ENCODE measurements at regions not wholly inside any gene's neighbourhood (a gene's known extent, or its start where the extent isn't known, plus 50 kb on each side); places are given as distances from the start of the nearest gene placed in this dataset.

DNA sequence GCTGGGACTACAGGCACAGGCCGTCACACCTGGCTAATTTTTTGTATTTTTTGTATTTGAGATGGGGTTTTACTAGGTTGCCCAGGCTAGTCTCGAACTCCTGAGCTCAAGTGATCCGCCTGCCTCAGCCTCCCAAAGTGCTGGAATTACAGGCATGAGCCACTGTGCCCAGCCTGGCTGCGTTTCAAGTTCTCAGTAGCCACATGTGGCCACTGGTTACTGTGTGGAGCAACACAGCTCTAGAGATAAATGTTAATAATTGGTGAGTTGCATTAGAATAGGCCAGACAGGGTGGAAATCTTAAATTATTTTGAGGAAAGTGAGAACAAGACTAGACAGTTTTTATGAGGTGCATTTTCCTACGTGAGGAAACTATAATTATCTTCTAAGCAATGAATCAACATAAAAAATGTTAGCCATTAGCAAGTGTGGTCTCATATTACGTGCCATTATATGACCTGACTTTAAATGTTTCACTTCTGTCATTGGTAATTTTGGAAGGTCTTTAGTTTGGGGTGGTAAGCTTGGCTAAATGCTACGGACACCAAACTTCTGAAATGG lies 129.6 kb downstream of the PLEKHG1 start:
- intact Hi-C loops (cut with DNase I) = no loop called here
- no peak for DNase-seq
- ATAC-seq = no peak

DNA sequence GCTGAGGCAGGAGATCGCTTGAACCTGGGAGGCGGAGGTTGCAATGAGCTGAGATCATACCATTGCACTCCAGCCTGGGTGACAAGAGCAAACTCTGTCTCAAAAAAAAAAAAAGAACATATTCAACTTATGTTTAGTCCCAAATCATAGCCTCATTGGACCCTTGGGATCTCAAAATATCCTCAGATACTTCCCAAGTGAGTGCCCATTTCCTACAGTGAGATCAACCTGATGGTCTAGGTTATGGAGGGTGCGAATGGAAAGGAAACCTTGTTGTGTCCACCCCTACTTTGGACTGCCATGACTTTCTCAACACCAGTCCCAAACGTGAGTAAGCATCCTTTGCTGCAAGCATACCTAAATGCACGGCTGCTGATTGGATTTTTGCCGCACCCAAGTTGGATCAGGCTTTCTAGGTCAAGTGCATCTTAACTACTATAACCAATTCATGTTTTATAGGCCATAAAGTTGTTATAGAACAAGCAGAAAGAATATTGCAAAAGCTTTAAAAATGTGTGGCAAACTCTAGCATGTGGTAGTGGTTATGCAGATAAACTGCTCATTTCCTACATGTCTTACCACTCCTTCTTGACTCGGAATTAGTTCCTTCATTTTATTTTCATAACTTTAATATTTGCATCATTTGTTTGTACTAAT lies 131.2 kb downstream of the PLEKHG1 start:
- DNase-seq (no peak), ATAC-seq (no peak)
- intact Hi-C loops (cut with DNase I) = no loop called here

DNA sequence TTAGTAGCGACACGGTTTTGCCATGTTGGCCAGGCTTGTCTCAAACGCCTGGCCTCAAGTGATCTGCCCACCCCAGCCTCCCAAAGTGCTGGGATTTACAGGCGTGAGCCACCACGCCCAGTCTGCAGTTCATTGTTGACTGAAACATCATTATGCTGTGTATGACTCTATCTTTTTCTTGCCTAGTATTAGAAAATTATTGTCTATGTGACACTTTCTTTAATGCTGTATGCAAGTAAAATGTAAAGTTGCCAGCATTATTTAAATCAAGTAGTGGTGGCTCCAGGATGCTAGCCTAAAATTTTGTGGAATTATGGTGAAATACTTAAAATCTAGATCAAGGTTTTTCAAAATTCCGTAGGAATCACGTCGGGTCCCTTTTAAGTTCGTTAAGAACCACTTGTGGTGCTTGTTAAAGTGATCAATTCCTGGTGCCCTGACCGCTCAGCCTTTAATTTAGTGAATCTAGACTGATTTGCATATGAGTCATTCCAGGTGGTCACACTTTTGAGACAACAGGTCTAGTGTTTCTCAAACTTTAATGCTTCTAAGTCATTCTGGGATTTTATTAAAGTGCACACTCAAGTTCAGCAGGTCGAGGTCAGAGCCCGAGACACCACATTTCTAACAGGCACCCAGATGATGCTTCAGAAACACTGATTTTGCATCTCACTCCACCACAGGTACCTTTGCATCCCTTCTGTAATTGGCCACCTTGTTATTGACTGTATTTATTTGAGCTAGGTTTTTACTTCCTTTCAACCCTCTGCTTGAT lies 132.6 kb upstream of the MTHFD1L start:
- intact Hi-C loops (cut with DNase I) = no loop called here
- DNase-seq (no peak), ATAC-seq (no peak)

DNA sequence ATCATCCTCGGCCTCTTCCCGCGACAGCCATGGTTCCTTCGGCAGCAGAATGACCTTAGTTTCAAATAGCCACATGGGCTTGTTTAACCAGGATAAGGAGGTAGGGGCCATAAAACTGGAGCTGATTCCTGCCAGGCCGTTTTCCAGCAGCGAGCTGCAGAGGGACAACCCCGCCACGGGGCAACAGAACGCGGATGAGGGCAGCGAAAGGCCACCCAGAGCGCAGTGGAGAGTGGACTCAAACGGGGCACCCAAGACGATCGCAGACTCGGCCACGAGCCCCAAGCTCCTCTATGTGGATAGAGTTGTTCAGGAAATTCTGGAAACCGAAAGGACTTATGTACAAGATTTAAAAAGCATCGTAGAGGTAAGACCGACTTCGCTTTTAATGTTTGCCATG lies 131.8 kb upstream of the MTHFD1L start:
- ATAC-seq = no peak
- DNase-seq = no peak
- intact Hi-C loops (cut with DNase I) = no loop called here

DNA sequence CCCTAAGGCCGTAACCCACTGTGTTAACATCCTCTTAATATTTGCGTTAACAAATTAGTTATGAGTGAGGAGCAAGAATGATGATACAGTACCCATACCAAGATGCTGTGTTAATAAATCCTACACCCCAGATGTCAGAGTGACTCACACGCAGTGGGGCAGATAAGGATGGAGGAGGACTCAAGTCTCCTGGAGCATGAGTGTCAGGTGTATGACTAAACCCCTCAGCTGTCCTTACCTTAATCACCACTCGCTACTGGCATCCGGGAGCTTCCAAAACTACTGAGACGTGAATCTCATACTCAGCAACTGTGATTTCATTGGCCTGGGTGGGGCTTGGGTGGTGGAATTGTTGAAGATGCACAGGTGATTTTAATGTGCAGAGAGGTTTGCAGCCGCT lies 131.3 kb upstream of the MTHFD1L start:
- peak in 1 of 2 donors; percentile 31 for ATAC-seq
- intact Hi-C loops (cut with DNase I) = no loop called here
- DNase-seq = no peak

DNA sequence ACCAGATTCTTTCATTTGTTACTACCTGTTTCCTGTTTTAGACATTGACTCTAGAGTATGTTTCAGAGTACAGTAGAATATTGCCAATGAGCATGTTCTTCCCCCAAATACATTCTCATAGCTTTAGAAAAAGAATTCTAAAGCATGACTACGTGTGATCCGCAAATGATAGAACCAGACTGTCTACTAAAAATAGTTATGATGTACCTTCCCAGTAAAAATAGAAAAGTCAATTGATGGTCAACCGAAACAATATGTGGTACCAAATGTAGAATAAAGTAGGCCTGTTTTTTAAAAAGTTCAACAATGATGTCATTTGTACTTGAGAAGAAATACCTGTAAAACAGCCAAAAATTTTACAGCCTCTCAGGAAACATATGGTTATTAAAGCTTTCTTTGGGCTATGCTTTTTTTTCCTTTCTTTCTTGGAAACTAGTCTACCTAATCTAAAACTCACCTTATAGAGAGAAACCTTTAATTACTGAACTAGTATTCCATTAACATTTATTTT lies 130.1 kb upstream of the MTHFD1L start:
- intact Hi-C loops (cut with DNase I) = no loop called here
- ATAC-seq (no peak), DNase-seq (no peak)

DNA sequence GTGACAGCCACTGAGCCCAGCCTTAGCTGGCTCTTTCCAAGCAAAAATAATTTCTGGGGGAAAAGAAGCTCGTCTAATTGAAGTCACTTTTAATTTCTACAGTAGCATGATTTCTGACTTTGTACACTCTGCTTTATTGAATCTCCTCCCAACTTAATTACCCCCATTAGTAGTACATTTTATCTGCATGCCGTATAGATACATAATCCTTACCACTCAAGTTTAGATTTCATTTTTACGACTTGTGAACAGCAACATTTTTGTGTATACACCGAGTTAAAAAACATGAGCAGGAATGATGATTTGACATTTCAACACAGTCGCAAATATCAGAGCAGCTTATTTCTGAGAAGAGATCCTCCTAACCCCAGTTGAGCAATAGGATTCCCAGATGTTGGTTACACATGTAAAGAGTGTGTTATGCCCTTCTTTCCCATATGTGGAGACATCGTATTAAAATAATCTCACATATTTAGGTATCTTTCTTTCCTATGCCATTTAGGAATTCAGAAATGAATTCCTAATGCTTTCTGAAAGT lies 127.3 kb upstream of the MTHFD1L start:
- ATAC-seq = no peak
- intact Hi-C loops (cut with DNase I) = no loop called here
- no peak for DNase-seq

DNA sequence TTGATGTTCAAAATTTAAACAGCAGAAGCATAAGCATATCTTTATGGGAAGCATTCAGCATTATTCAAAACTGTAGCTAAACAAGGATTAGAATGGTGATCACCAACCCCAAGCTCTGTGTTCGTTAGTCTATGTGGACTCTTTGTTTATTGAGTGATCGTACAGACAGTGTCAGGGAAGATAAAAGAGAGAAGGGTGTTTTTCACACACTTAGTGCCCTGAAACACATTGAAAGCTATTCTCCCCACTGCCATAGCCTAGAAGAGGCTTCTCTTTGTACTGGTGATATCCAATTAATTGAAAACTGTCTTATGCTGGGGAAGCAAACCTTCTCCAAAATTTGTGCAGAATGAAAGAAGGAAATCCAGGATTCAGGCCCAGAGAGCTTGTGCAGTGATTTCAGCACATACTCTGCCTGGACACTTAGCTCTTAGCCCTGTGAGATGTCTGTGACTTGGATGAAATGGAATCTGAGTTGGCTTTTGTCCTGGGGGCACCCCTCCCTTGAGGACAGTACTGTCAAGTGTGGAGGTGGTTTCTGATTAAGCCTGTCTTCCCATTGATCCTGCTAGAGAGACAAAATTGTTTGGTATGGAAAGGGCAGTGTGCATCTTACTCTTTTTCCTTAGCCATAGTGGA lies 125.7 kb upstream of the MTHFD1L start:
- DNase-seq = no peak
- intact Hi-C loops (cut with DNase I) = no loop called here
- peak in 1 of 2 donors; percentile 84 for ATAC-seq

DNA sequence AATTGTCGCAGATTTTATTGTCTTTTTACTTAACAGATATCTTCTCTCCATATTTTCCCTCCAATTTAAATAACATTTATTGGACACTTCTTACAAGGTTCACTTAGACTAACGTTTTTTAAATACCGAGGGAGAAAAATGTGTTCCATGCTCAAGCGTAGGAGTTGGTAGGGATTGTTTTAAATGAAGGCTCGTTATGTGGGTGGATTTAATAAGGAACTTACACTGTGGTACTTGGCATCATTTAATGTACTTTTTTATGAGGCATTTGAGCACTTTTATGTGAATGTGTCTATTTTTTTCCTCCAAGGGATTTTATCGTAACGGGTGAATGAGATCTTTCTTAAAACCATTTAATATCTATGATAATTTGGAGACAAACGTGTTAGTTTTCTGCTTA lies 125.0 kb upstream of the MTHFD1L start:
- ATAC-seq = no peak
- intact Hi-C loops (cut with DNase I) = no loop called here
- DNase-seq = no peak

DNA sequence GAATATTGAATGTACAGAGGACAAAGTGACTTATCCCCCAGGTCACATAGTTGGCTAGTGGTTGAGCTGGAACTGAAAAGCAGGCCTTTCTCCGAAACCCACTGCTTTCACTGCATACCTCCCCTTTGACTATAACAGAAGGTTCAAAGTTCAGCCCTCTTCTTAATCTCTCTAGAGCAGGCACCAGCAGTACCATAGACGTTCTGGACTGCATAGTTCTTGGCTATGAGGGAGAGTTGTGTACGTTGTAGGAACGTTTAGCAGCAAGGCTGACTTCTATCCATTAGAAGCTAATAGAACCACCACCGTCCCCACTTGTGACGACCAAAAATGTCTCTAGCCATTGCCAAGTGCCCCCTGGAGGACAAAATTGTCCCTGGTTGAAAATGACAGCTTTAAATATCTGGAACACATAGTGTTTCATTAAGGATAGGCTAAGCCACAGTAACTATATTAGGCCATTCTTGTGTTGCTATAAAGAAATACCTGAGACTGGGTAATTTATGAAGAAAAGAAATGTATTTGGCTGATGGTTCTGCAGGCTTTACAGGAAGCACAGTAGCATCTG lies 123.8 kb upstream of the MTHFD1L start:
- DNase-seq = no peak
- ATAC-seq = no peak
- intact Hi-C loops (cut with DNase I) = no loop called here

DNA sequence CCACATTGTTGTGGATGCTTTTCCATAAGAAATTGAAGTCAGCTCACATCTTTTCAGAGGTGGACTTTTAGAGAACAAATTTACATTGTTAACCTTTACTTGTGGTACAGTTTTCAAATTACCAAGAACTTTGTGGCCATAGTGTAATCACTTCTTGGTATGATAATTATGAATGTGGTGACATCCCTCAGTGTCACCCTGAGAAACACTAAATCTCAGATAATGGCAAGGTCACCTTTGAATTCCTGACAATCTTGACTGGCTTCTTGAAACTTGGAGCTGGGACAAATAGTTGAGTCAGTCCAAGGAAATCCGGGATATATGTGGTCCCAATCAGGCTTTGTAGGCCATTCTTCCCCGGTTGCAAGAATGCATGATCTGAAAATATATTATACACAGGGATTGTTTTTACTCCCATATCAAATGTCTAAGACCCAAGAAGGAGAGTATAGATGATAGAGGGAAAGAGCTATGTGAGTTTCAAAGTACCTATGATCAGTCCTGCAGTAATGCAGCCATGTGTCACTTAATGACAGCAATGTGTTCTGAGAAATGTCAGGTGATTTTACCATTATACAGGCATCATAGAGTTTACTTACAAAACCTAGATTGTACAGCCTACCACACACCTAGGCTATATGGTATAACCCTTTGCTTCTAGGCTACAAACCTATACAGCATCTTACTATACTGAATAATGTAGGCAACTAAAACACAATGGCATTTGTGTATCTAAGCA lies 120.8 kb upstream of the MTHFD1L start:
- intact Hi-C loops (cut with DNase I) = no loop called here
- DNase-seq = no peak
- ATAC-seq = no peak

DNA sequence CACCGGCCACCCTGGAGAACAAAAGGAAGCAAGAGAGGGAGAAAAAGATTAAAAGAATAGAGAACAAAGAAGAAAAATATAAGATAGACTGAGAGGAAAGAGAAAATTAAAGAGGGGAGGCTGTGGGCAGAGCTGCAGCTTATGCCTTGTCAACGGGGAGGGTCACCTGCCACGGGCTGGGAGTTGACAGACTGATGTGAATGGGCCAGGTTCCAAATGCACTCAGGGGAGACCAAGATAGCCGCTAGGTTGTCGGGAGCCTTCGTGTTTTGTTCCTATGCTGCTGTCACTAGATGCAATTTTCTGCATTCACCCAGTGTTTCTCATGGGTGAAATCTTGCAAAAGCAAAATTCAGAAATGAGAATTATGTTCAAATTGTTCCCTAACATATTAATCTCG lies 119.6 kb upstream of the MTHFD1L start:
- peak in 1 of 2 donors; percentile 84 for ATAC-seq
- intact Hi-C loops (cut with DNase I) = no loop called here

DNA sequence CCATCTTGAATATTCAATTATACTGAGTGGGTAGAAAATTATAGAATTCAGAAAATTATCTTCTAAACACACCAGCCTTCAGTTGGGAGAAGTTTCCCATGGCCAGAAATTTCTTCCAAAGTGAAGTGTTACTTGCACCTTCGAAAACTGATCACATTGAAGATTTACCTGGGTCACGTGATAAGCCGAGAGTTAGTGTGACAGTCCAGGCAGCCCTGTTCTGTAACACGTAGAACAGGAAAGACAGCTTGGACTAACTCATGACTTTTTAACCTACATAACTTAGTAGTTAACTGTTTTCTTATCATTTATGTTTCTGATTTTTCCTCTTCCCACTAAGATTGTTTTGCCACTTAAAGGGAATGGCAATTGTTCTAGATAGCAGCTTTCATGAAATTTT lies 118.3 kb upstream of the MTHFD1L start:
- ATAC-seq (no peak), DNase-seq (no peak)
- intact Hi-C loops (cut with DNase I) = no loop called here

More for the DNA sequence above, 119.6 kb upstream of the MTHFD1L start:
- peak; percentile 38 for DNase-seq

DNA sequence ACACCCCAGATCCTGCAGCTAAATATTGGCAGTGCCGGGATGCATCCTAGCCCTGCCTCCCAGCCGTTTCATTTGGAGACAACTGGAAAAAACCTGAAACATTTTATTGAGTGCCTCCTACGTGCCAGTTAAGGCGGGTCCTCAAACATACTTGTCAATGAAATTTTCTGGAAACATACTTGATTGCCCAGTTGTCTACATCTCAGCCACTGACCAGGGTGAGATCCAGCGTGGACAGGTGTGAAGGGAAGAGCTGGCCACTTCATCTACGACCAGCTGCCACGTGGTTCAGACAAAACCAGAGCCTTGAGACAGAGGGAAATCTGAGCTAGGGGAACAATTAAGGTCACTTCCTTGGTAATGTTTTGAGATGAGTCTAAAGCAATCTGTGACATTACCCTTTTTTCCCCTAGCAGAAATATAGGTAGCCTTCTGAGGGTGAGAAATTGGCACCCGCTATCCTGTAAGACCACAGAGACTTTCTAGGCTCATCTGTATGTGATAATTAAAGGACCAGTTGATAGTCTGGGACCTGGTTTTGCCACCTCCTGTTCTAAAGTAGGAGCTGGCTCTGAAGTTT lies 116.3 kb upstream of the MTHFD1L start:
- DNase-seq (no peak), ATAC-seq (no peak)
- intact Hi-C loops (cut with DNase I) = no loop called here

DNA sequence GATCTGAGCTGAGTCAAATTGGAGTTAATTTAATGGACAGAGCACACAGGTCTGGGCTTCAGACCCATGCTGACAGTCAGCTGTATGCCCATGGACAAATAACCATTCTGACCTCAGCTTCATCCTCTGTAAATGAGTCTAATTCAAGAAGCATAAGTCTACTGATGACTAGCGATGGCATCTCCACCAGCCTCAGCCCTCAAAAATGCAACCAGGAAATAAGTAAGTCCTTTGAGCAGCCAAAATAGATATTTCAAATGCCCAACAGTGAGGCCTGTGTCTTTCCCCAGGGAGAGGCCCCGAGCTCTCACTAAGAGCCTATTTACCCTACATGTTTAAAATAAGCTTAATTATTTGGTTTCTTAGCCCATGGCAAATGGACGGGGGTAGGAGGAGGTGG lies 114.2 kb upstream of the MTHFD1L start:
- ATAC-seq = no peak
- no peak for DNase-seq
- intact Hi-C loops (cut with DNase I) = no loop called here

DNA sequence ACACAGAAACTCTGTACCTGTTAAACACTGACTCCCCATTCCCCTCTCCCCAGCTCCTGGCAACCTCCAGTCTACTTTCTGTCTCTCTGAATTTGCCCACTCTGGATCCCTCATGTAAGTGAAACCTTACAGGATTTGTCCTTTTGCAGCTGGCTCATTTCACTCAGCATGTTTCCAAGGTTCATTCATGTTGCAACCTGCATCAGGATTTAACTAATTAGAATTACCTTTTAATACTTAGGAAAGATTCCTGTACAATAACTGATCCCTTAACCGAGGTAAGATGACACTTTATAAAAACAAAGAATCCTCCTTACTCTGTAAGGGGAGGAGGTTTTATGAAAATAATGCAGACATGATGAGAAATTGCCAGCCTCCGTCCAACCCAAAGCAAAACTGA lies 113.1 kb upstream of the MTHFD1L start:
- no peak for DNase-seq
- no peak for ATAC-seq

DNA sequence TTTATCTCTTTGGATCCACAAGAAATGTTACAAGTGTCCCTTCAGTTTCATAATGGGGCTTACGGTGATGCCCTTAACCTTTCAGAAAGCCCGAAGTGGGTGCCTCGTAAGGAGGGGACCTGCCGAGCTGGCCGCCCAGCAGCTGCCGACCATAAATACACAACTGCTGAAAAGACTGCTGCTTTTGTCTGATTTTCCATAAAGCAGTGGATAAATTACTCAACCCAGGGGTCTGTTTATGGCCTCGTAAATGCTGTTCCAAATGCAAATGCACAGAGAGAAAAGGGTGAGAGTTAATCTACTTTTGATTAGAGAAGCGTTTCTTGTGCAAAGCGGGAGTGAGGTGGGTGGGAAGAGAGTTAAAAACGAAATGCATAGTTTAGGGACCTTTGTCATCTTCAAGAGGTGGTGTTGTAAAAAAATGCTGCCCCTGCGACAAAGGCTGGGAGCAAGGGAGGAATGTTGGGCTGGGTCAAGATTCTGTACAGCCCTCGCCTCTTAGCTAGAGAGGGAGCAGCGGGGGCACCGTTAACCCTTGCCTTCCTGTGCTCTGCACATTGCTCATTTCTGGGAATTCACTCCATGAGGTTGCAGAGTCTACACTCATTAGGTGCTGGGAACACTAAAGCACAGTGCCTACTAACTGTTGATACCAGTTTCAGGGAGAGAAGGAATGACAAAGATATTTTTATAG lies 112.0 kb upstream of the MTHFD1L start:
- DNase-seq (no peak), ATAC-seq (no peak)
- intact Hi-C loops (cut with DNase I) = no loop called here

More for the DNA sequence above, 113.1 kb upstream of the MTHFD1L start:
- intact Hi-C loops (cut with DNase I) = no loop called here

DNA sequence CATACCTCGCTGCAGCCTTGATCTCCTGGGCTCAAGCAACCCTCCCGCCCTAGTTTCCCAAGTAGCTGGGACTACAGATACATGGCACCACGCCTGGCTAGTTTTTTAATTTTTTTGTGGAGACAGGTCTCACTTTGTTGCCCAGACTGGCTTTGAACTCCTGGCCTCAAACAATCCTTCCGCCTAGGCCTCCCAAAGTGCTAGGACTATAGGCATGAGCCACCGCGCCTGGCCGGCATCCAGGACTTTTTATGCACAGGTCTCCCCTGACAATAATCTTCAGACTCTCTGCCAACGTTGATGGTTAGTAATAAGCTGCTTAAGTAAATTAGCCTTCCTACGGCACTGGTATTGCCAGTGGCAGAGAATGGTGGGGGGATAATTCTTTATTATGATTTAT lies 110.5 kb upstream of the MTHFD1L start:
- DNase-seq = no peak
- ATAC-seq = no peak
- intact Hi-C loops (cut with DNase I) = no loop called here
